ENCODE measurements at regions not wholly inside any gene's neighbourhood (a gene's known extent, or its start where the extent isn't known, plus 50 kb on each side); places are given as distances from the start of the nearest gene placed in this dataset.

DNA sequence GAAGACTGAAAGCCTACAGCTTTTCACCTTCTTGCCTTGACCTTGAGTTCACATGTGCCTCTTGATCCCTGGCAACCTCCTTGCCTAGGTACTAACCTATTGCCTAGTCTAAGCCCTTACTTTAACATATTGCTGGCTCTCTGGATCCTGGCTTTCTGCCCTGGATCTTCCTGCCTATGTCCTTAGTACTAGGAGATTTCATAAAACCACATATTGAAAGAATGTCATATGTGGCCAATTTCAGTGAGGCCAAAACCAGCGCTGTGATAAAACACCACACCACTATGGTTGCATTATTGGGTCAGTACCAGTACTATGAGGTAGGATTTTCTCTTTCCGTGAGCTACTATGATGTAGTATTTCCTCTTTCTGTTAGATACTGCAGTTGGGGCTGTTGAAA is 80.4 kb downstream of the CT47B1 start:
- TF ChIP-seq CTCF (IDR thresholded peaks at IDR 0.05) = no peak
- TF ChIP-seq POLR2A (IDR thresholded peaks at IDR 0.05) = no peak

Measured in esophagus squamous epithelium (tissue), 4 donors.